Suppressor macrophage treated with lipopolysaccharide for 4 hours (primary cell): ENCODE measurements at regions not wholly inside any gene's neighbourhood (a gene's known extent, or its start where the extent isn't known, plus 50 kb on each side); places are given as distances from the start of the nearest gene placed in this dataset.

Experiments used
- DNase-seq: peaks from one replicate; pipeline ENCODE4 v3.0.0-alpha.2; 2020

DNA sequence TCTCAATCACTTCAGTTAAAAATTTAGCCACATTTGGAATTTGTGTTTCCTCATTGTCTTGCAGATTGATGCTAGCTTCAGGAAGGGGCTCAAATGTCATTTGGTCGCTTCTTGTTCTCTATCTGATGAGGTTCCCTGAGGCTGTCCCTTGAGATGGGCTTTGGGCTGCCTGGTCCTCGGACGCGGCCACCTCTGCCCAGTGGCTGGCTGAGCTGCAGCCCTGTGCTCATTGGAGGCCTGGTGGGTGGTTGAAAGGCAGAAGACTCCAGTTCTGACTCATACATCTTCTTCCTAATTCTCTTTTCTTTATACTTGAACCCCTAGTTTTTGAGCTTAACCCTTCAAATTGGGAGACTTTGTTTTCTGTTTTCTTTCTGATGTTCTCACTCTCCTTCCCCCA is 78.8 kb upstream of the NTRK2 start:
- DNase-seq: no peak

DNA sequence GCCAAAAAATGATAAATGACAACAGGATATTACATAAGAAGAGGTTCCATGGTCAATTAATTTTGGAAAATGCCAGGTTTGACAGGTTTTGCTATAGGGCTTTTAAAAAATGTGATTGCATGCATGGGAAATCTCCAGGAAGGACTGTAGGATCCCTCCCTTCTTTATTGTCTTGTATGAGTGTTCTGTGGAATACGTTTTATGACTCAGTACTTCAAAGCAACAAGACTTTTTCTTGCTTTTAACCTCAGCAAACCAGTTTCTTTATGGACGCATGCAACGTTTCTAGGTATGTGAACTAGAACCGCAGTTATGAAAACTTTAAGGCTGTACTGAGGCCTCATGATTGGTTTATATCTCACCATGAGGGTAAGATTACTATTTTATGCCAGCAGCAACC is 76.6 kb upstream of the NTRK2 start:
- no peak for DNase-seq

DNA sequence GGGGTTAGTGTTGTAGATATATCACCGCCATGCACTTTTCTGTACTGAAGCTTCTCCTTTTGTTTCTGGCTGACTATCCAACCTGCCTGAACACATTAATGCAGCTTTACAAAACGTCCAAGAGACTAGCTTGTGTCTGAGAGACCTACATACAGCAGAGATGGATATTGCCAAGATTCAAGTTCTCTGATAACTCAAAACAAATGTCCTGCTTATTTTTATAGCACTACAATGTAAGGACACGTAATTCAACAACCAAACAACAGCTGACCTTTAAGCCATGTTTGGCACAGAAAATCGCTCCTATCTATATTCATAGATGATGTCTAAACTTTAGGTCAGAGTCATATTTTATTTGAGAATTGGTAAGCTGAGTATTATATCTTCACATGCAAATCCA is 76.2 kb upstream of the NTRK2 start:
- no peak for DNase-seq

DNA sequence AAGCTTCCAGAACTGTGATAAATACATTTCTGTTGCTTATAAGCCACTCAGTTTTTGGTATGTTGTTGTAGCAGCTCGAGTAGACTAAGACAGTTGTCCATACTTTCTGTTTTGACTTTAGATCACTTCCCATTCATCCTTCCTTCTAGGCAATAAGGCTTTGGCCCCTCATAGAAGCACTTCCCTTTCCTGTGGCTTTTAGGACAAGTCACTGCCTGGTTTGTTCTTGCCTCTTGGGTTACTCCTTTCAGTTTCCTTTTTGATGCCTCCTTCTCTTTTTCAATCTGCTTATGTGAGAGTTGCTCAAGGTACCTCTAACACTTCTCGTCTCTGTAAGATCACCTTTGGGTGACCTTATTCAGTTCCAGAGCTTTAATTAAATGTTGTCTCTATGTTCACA is 72.4 kb upstream of the NTRK2 start:
- DNase-seq: peak; percentile 72

DNA sequence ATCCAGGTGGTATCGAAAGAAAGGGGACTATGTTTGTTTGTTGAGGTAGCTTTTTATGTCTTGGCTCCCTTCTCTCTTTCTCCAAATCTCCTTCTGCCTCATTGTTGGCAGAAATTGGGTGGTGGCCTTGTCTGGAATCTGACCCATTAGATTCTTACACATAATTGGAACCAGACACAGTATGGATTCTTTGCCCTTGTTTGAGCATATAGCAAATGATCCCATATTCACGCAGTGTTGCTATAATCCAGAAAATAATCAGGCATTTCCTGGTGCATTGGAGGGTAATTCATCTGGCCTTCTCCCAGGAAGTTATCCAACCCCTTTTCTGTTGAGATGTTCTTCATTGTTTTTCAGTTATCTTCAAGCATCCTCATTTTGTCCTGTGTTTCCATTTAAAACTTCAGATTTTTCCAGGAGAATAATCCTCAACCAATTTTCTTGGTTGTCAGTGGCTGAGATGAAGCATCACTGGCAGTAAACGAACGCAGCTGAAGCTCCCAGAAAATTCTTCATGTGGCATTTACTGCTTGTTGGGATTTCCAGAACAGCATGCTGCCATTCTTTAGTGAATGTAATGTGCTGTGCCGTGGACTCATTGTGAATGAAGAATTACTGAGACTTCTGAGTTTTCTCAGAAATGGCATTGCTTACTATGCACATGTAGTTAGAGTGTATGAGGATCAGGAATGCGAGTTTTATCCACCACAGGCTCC is 70.5 kb upstream of the NTRK2 start:
- no peak for DNase-seq

DNA sequence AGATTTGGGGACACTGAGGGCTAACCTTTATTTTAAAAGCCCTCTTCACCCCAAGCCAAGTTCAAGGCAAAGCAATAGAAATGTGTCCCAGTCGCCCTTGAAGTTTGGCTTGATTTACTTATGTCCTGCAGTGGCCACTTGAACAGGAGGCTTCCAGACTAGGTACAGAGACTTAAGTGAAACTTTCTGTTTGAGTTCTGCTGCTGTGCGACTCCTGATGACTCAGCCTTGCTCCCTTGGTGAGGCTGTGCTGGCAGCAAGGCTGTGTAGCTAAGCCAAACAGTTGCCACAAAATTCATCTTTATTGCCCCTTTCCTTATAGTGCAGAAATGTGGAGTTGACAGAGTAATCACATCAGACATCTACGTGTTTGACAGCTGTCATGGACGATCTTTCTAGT is 68.8 kb upstream of the NTRK2 start:
- no peak for DNase-seq

DNA sequence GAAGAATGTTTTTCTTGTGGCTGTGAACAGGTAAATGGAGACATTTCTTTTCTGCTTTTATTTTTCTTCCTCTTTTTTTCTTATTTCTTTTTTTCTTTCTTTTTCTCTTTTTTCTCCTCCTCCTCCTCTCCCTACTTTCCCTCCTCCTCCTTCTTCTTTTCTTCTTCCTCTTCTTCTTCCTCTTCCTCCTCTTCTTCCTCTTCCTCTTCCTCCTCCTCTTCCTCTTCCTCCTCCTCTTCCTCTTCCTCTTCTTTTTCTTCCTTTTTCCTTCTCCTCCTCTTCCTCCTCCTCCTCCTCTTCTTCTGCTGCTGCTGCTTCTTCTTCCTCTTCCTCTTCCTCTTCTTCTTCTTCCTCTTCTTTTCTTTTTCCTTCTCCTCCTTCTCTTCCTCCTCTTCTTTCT is 65.3 kb upstream of the NTRK2 start:
- no peak for DNase-seq

DNA sequence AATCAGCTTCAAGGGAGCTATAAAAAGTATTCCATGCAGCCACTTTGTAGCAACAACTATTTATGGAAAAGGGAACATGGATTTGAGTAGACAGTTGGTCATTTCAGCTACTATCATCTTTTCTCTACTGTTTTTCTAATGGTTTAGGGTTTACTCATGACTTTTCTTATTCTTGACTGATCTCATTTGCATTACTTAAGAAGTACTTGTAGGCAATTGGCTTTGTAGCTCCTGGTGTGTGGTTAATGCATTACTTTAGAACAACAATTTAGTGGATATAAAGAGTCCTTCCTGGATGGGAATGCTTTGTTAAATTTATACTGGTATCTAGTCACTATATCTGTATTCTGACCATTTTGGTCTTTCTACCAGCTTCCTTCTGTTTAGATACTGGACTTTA is 59.8 kb upstream of the NTRK2 start:
- no peak for DNase-seq

DNA sequence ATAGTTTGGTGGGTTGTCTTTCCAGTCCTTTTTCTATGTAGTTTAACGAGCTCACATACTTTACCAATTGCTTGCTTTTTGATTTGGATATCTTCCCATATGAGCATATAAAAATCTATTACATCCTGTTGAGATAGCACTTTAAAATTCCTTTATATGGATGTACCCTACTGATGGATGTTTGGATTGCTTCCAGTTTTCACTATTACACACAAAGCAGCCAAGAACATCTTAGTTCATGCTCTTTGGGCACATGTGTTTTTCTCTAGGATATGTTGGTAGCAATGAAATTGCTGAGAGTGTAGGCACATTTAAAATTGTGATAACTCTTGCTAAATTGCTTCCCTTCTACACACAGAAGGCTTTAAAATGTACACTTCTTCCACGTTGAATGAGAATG is 56.1 kb upstream of the NTRK2 start:
- DNase-seq: no peak

DNA sequence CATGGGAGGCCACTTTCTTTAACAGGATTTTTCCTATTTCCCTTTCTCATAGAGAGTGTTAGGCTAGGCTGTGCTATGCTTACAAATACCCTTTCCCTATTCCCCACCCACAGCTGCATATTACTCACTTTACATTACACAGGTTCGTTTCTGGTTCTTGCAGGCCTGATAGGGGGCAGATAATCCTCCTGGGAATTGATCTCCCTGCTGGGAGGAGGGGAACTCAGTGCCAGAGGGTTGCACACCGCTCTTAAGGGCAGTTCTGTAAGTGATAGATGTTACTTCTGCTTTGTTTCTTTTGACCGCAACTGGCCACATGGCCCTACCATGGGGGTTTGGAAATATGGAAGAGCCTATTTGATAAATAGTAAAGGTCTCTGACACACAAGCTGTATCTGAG is 54.0 kb upstream of the NTRK2 start:
- DNase-seq: no peak

DNA sequence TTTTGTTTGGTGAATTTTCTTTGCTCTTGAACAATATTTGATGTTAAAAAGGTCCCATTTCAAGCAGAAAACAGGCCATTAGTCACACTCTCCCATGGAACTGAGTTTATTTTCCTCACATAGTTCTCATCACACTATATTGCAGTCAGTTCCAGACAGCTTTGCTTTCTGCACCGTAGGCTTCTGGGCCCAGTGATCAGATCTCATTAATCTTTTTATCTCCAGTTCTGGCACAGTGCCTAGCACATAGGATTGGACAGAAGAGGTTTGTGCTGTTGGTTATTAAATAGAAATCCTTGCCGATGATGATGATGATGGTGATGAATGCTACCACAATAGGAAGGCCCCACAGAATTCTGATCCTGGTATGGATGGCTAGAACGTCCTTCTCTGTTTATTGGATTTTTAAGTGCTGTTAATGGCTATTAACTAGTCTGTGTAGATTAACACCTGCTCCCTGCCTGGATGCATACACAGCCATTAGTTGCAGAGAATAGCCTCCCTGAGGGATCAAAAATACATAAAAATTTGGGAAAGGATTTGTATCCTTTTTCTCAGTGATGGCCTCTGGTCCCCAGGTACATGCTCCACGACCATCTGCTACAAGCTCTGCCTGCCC is 52.0 kb upstream of the NTRK2 start:
- no peak for DNase-seq
